CD4-positive, alpha-beta T cell treated with Interleukin-15 for 4 hours (primary cell): ENCODE measurements at regions not wholly inside any gene's neighbourhood (a gene's known extent, or its start where the extent isn't known, plus 50 kb on each side); places are given as distances from the start of the nearest gene placed in this dataset.

ENCODE experiments used
- DNase-seq: peaks from one replicate; pipeline ENCODE4 v3.0.0-alpha.2; 2020; ENCODE audit warnings: low spot score

DNA sequence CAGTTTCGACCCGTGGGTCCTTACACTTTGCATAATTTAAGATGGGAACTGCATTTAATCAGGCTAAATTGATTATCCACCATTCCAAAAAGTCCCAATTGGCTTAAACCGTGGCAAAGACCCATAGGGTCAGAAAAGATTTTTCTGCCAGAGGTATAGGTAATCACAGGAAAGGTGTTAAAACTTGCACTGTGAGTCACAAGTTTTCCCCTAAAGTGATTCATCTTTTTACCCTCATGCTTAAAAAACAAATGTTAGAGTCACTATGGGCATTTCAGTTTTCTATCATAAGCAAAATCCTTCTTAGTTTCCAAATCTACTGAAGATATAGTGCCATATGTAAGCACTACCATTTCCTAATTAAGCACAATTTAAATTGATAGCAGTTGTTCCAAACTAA lies 1079.8 kb downstream of the ADGRL2 start:
- DNase-seq = no peak

DNA sequence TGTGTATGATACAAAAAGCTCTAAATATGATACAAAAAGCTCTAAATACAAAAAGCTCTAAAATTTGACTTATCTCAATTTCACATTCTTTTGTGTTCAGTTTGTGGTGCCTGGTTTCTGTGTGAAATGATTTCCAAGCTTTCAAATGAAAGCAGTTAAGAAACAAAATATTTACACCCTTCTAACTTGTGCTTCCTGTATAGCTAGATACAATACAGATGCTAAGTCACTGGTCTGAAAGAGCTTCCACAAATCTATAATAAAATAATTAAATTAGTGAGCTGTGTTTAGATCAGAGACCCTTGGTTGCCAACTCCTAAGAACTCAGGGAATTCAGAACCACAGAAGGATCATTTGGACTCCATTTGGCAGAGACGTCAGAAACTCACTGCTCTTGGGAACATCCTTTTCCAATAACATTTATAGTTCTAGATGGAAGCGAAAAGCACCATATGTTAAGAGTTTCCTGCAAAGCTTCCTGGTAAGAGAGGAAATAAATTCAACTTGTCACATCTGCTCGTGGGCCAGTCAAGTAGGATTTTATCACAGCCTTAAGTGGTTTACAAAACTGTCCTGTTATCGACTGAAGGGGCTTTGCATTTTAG lies 1079.1 kb downstream of the ADGRL2 start:
- no peak for DNase-seq

DNA sequence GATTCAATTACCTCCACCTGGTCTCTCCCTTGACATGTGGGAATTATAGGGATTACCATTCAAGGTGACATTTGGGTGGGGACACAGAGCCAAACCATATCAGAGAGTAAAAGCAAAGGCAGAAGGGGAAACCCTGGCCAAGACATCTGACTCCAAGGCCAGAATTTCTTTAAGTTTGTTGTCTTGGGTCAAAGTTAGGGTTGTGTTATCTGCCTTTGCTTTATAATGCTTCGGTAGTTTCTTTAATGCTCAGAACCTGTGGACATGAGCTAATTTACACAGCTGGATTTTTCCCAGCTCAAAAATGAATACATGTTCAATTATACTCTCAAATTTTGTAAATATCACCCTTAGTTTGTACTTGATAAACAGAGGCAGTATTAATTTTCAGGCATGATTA lies 1074.4 kb downstream of the ADGRL2 start:
- DNase-seq = no peak

DNA sequence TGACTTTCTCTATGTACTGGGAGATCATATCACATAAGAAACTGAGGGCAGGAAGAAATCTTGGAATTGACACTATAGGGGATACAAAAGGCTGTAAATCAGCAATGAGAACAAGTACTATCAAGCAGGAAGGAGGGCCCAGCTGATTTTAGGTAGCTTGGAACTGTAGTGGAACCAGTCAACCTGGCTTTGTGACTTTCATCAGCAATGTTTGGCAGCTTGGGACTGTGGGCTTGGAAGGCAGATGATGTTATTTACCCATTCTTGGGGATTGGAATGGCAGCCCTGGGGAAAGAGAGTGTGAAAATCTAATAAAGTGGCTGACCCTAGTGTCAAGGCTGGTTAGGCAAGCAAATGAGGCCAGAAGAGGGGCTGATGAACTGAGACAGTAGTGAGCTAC lies 1073.3 kb downstream of the ADGRL2 start:
- no peak for DNase-seq

GRCh38 chr1:82870332-82870731 lies 1069.6 kb downstream of the ADGRL2 start:
- DNase-seq = no peak

DNA sequence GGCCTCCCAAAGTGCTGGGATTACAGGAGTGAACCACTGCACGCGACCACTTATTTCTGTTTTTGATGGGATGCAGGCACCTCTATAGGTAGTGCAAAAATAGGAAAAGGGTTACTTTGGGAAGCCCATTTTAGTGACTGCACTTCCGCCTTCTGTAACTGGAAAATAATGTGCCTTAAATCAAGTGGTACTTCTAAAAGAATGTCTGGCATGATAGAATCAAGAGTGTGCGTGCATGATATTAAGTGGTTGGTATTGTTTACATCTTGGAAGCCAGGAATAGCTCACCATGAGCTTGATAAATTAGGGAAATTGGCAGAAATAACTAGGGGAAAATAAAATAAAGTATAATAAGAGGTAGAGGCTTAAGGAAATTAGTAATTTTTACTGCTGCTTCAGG lies 1067.0 kb downstream of the ADGRL2 start:
- no peak for DNase-seq

- no peak for DNase-seq
Measured at GRCh38 chr1:82861749-82862148, 1061.0 kb downstream of the ADGRL2 start.

GRCh38 chr1:82858031-82858430 lies 1057.3 kb downstream of the ADGRL2 start:
- no peak for DNase-seq

DNA sequence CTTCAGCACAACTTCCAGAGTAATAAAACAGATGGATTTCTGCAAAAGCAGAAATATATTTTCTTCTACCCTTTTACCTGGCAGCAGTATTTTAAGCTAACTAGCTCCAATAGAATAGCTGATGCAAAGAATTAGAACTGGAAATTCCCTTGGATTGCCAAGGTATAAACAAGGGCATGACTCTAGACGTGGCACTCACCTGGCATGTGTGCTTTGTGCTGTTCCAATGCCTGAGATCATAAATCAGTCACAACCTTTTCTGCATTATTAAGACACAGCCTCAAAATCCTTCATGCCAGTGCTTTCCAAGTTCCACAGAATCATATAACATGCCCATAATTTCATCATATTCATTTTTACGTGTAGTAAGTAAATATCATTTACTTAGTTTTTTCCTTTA lies 1048.7 kb downstream of the ADGRL2 start:
- no peak for DNase-seq

DNA sequence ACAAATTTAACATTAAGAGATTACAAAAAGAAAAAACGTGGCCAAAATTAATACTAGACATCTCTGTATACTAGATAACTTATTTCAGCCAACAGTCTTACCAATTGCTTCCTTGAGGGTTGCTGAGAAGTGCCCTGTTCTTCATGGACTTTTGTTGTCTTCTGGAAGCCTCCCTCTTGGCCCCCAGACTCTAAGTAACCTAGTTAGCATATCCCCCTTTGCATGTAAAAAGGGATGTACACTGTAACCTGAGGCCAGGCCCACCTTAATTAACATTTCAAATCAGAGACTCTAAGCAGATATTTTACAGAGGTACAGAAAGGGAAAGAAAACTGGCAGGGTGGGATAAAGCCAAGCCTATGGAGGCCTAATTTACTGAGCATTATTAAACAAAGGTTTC lies 1047.3 kb downstream of the ADGRL2 start:
- DNase-seq = no peak

DNA sequence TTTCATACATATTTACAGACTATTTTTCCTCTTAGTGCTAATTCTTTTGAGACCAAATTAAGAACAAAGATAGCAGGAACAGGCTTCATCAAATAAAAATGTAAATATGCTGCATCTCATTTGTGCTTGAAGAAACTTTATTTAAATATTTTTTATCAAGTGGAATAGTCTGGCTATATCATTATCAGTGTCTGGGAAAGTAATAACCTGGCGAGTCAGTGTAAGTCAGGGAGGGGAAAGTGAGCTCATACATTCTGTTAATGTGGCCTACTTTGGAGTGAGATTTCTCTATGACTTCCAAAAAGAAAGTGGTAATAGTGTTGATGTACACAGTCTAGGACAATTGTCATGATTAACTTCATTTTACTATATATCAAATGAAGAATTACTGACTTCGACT lies 1045.1 kb downstream of the ADGRL2 start:
- DNase-seq = no peak

GRCh38 chr1:82844911-82845827 lies 1044.4 kb downstream of the ADGRL2 start:
- DNase-seq = no peak

- no peak for DNase-seq
Measured at GRCh38 chr1:82844447-82844846, 1043.7 kb downstream of the ADGRL2 start.

DNA sequence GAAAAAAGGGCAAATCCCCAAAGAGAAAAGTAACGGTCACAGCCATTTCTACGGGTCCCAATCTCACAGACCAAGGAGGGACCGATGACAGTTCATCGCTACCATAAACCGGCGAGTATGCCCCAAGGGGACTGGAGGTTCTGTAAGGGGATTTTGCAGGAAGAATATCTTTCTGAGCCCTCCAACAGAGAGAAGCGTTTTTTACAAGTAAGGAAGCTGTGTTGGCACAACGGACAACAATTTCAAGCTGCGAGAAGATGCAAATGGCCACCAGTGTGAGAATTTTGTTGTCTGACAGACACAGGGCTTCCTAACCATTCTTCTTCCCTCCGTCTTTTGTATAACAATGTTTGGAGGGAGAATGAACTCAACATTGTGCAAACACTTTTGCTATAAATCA lies 1043.1 kb downstream of the ADGRL2 start:
- no peak for DNase-seq

GRCh38 chr1:82840192-82840591 lies 1039.5 kb downstream of the ADGRL2 start:
- no peak for DNase-seq

- no peak for DNase-seq
Measured at GRCh38 chr1:82837766-82838465, 1037.2 kb downstream of the ADGRL2 start.

- no peak for DNase-seq
Measured at GRCh38 chr1:82836973-82837680, 1036.4 kb downstream of the ADGRL2 start.

DNA sequence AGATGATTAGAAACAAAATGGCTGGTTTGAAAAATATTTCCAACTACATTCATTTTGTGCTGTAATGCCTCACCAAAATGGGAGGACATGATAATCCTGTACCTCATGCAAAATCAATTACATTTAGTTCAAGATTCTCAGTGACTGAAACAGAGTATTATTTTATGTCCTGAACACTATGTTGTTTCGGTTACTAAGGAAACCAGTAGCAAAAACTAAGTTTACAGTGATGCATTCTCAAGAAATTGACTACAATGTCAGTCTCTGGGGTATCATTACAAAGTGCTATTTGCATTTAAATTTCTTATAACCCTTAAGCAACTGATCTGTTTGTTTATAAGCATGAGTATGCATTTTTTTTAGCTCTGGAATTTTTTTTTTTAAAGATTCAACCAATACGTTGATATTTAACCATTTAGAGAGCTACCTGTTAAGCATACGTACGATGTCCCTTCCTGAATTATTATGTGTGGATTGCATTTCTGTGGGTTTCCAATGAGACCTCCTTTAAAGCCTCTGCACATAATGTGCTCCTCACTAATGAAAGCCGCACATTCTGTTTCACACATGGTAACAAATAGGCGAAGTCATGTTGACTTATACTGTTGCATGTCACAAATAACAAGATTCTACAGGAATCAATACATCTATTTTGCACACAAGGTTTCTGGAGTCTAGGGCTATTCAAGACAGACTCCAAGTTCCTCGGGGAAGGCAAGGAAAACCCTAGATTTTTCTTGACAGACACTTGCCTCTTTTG lies 1035.7 kb downstream of the ADGRL2 start:
- DNase-seq = no peak

DNA sequence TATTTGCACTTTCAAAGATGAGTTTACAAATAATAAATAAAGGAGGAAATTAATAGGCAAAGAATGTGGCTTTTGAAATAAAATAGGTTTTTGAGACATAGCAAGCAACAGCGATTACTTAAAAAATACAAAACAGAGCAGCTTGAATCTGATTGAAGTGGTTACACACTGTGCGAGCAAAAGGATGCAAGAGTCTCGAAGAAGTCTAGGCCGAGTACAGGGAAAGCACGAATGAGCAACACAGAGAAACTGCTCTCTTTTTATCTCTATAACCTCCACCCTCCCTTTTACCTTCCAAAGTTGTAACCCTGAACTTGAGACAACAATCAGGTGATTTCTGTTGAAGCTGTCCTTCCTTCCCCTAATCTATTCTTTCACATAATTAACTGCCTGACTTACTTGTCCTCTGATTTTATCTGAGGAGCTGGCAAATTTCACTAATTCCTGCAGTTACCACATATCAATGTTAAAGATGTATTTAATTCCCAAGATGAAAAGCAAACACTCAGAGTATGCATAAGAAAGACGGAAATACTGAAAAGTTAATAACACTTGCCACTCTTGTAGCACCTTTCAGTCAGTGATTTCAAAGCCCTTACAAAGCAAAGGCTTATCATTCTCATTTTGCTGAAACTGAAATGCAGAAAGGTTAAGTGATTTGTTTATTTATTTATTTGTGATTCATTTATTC lies 1030.1 kb downstream of the ADGRL2 start:
- DNase-seq = no peak

DNA sequence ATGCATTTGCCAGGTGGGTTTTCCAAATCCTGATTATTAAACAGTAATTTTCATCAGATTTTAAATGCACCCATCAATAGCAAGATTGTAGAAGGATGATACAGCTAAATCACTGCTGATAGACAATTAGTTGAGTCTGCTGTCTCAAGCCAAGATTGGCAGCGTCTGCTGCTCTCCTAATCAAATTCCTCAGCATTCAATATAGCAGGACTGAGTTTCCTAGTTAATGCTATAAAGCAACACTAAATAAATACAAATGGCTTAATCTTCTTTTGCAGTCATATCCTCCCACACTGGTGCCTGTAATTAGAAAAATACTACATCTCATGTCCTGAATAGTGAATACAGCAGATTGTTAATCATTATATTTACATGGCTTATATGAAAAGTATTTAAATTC lies 1028.8 kb downstream of the ADGRL2 start:
- DNase-seq = no peak

DNA sequence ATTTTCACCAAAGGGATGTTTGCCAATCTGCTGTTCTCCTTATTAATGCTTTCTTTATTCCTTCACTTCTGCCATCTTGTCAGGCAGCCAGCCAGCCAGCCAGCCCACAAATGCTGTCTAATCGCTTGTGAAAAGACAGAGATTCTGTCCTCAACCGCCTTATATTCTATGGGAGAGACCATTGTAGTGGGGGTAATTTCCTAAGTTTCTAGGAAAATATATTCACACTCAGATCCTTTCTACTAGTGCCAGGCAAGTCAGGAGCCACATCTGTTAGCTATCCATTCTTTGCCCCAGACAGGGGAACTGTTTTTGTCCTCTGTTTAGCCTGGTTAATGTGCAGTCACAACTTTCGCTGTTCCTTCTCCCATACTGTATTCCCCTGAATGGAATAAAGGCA lies 1023.1 kb downstream of the ADGRL2 start:
- no peak for DNase-seq
